ENCODE measurements at regions not wholly inside any gene's neighbourhood (a gene's known extent, or its start where the extent isn't known, plus 50 kb on each side); places are given as distances from the start of the nearest gene placed in this dataset.
A peak's percentile ranks its signal among the peaks of the same experiment; 100 is the strongest.

DNA sequence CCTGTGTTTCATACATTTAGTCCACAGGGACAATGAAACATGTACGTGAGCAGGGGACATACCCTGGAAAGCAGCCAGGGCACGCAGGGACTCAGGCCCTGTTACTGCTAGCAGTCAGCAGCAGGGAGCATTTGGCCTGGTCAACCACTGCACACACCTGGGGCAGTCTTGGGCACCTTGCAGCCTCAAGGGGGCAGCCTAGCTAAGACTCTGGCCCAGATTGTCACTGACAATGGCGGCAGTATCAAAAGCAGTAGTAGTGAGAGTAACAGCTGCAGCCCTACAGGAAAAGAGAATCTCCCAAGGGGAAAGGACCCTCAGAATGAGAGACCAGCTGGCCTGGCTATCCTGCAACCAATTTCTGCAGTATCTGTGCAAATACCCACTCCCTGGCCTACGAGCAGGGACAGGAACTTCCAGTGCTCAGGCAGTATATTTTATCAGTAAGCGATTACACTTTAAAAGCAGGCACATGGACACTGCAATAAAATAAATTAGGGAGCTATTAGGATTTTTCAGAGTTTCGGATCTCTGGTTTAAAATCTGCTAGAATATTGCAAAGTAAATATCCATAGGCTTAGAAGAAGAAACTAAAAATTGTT lies 475.6 kb downstream of the LTN1 start:
- H3K27ac ChIP-seq = no peak overlapping the region
- no peaks in the 10 kb centered on the region for H3K36me3 ChIP-seq
- TF ChIP-seq, protein P1, sequence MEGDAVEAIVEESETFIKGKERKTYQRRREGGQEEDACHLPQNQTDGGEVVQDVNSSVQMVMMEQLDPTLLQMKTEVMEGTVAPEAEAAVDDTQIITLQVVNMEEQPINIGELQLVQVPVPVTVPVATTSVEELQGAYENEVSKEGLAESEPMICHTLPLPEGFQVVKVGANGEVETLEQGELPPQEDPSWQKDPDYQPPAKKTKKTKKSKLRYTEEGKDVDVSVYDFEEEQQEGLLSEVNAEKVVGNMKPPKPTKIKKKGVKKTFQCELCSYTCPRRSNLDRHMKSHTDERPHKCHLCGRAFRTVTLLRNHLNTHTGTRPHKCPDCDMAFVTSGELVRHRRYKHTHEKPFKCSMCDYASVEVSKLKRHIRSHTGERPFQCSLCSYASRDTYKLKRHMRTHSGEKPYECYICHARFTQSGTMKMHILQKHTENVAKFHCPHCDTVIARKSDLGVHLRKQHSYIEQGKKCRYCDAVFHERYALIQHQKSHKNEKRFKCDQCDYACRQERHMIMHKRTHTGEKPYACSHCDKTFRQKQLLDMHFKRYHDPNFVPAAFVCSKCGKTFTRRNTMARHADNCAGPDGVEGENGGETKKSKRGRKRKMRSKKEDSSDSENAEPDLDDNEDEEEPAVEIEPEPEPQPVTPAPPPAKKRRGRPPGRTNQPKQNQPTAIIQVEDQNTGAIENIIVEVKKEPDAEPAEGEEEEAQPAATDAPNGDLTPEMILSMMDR (IDR thresholded peaks at IDR 0.05) = peak in 2 of 3 experiments; percentile 18 to 48
- H3K9me3 ChIP-seq = no peaks in the 10 kb centered on the region
- H3K4me1 ChIP-seq = peaks cover 0 to 2% of the 10 kb centered on the region in 2 donors
- intact Hi-C loops (cut with DNase I) = loop anchor here (5.0 kb wide), 1 partner anchor 220 kb away; no protein-coding TSS in a partner anchor
- DNase-seq (ENCODE audit: low spot score in 2 of 2) = peak in 1 of 2 donors; percentile 70
- no peak overlapping the region for H3K4me3 ChIP-seq
- H3K27me3 ChIP-seq = no peaks in the 10 kb centered on the region

GRCh38 chr21:28516021-28516420 lies 476.7 kb downstream of the LTN1 start:
- Histone ChIP-seq H3K4me1 (no peaks in the 10 kb centered on the region), H3K4me3 (no peak overlapping the region), H3K36me3 (no peaks in the 10 kb centered on the region), H3K27ac (peak overlapping the region in 1 of 2 donors; percentile 17), H3K27me3 (no peaks in the 10 kb centered on the region), H3K9me3 (no peaks in the 10 kb centered on the region)
- TF ChIP-seq, protein P1 (IDR thresholded peaks at IDR 0.05) = no peak
- intact Hi-C loops (cut with DNase I) = loop anchor here (5.0 kb wide), 1 partner anchor 221 kb away; no protein-coding TSS in a partner anchor
- DNase-seq (ENCODE audit: low spot score in 2 of 2) = no peak

GRCh38 chr21:28513428-28513827 lies 479.2 kb downstream of the LTN1 start:
- H3K9me3 ChIP-seq = no peaks in the 10 kb centered on the region
- no peaks in the 10 kb centered on the region for H3K36me3 ChIP-seq
- no peak overlapping the region for H3K27ac ChIP-seq
- intact Hi-C loops (cut with DNase I) = no loop called here
- H3K27me3 ChIP-seq = no peaks in the 10 kb centered on the region
- DNase-seq (ENCODE audit: low spot score in 2 of 2) = no peak
- no peak overlapping the region for H3K4me3 ChIP-seq
- TF ChIP-seq, protein P1 (IDR thresholded peaks at IDR 0.05) = no peak
- H3K4me1 ChIP-seq = no peaks in the 10 kb centered on the region

- no peaks in the 10 kb centered on the region for H3K36me3 ChIP-seq
- DNase-seq (ENCODE audit: low spot score in 2 of 2) = no peak
- H3K9me3 ChIP-seq = peaks cover 9 to 24% of the 10 kb centered on the region in 2 donors
- no peak overlapping the region for H3K27ac ChIP-seq
- no peaks in the 10 kb centered on the region for H3K27me3 ChIP-seq
- H3K4me3 ChIP-seq = no peak overlapping the region
- TF ChIP-seq, protein P1 (IDR thresholded peaks at IDR 0.05) = no peak
- intact Hi-C loops (cut with DNase I) = no loop called here
- H3K4me1 ChIP-seq = no peaks in the 10 kb centered on the region
Measured at GRCh38 chr21:28509031-28509430, 483.6 kb downstream of the LTN1 start.

- Histone ChIP-seq H3K4me1 (no peaks in the 10 kb centered on the region), H3K36me3 (no peaks in the 10 kb centered on the region), H3K27me3 (no peaks in the 10 kb centered on the region), H3K4me3 (no peak overlapping the region), H3K9me3 (peaks cover 9 to 24% of the 10 kb centered on the region in 2 donors), H3K27ac (no peak overlapping the region)
- DNase-seq (ENCODE audit: low spot score in 2 of 2) = no peak
- intact Hi-C loops (cut with DNase I) = no loop called here
- TF ChIP-seq, protein P1 (IDR thresholded peaks at IDR 0.05) = no peak
Measured at GRCh38 chr21:28508126-28508525, 484.6 kb downstream of the LTN1 start.
